A172 (cell line): ENCODE measurements at regions not wholly inside any gene's neighbourhood (a gene's known extent, or its start where the extent isn't known, plus 50 kb on each side); places are given as distances from the start of the nearest gene placed in this dataset.
A peak's percentile ranks its signal among the peaks of the same experiment; 100 is the strongest.

Source experiments
- DNase-seq: peaks from one replicate; pipeline ENCODE4 v3.0.0-alpha.2; 2015; ENCODE audit warnings: low spot score

DNA sequence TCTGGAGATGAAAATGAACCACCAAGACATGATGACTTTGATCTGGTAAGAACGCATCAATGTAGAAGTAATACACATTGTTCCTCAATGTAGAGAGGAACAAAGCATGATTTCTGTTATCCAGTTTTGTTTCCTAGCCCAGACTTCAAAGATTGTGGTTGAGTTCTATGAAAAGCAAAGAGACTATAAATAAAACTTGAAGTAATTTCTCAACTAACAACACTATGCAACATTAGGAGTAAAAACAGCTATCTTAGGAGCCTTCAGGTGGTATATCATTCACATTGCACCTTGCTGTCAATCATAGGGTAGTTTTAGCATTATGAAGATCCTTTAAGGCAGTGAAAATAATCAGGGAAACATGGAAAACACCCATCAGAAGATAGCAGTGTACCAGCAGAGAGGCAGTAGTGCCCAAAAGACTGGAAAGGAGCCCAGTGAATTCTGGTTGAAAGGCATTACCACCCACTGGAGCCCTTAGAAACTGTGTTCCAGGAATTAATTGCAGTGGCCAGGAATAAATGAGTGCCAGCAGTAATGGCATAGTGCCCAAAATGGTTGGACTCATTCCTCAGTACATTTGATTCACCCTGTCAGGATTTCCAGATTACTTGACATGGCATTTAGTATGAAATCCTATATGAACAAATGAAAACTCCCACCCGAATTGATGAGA is 300.7 kb upstream of the CXXC4 start:
- no peak for DNase-seq

DNA sequence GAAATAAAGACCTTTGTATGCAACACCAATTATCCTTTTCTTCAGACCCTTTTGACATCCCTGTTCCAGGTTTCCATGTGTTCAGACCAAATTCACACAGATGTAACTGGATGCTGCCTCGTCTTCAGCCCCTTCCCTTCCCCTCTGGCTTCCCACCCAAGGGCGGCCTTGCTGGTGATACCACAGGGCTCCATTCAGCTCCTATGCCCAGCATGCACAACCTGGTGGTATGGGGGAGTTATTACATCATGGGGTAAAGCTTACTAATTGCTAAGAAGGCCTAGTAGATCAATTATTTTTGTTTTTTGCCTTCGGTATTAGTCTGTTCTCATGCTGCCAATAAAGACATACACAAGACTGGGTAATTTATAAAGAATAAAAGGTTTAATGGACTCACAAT is 317.0 kb upstream of the CXXC4 start:
- DNase-seq, result no peak

DNA sequence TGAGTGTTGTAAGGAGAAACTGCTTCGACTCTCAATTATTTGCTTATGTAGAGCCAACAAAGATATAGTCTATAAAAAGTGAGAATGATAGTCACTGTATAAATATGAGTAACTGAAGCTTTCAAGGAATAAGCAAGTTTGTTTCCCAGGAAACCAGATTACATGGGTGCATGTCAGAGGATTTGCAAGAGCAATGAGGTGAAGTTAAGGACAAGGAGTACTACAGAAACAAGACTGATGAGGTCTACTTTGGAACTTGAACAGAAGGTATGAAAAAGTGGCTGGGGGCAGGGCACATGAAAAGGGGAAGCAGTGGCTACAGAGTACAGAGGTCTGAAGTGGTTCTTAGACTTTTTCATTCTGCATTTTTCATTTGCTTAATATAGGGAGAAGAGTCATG is 321.0 kb upstream of the CXXC4 start:
- no peak for DNase-seq

DNA sequence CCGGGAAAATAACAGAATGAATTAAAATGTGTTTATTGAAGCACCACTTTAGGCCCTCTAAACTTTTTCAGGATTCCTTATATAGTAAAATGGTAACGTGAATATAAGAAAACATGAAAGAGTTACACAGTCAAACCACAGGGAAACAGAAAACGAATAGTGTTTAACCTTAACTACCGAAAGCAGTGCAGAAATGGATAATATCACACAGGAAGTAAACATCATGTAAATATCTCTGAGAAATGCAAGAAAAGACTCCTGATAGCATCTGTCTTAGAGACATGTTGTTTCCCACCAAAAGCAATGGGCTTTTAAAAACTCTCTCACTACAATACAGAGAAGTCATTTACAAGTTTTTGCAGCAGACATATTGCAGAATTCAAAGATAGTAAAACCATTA is 323.9 kb upstream of the CXXC4 start:
- DNase-seq, result no peak

DNA sequence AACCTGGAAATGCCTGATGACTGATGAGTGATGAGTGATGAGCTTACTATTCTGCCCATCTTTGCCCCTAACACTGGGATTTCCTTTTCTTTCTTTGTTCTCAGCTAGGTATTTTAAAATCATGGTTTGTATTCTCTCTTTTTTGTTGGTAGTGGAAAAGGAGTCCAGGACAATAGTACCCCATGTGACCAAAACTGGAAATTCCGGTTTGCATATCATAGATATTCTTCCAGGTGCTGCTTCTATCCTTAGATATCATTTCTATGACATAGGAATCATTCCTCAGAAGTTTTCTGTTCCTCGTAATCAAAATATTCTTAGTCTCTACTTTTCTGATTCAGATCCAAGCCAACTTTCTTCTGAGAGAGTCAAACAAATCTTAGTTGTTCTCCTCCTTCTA is 320.5 kb upstream of the TET2 start:
- DNase-seq, result no peak

DNA sequence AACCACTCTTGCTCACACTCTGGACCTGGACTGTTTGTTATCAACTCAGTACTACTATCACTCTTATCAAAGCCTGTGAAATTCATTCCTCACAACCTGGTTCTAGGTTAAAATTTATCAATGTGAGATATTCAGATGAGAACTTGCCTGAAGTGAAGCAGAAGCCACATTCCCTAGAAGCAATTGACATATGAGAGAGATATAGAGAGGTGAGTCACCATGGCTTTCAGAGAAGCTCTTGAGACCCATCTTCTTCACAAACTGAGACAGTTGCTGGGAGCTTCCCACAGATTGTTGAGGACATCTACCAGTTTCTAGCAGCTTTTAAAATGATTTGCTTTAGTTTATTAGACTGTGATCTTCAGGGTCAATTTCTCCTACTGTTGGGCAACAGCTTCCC is 316.9 kb upstream of the TET2 start:
- DNase-seq, result no peak

DNA sequence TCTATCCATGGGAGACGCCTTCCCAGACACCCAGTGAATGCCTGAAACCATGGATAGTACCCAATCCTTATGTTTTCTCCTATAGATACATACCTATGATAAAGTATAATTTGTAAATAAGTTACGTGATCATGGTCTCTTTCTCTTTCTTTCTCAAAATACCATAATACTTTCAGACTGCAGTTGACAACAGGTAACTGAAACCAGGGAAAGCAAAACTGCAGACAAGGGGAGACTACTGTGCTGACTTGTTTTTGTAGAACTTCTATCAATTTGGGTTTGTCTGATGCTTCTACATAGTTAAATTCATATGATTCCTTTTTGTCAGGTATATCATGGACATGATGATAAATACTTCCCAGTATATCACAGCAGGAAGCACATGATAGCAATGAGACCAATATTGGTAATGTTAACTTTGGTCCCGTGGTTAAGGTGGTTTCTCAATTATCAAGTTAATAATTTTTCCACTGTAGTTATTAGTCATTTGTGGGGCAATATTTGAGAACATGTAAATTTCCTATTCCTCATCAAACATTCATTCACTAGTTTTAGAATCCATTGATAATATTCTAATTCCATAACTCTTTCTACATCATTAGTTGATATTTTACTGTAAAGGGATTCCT is 298.0 kb upstream of the TET2 start:
- DNase-seq, result no peak

DNA sequence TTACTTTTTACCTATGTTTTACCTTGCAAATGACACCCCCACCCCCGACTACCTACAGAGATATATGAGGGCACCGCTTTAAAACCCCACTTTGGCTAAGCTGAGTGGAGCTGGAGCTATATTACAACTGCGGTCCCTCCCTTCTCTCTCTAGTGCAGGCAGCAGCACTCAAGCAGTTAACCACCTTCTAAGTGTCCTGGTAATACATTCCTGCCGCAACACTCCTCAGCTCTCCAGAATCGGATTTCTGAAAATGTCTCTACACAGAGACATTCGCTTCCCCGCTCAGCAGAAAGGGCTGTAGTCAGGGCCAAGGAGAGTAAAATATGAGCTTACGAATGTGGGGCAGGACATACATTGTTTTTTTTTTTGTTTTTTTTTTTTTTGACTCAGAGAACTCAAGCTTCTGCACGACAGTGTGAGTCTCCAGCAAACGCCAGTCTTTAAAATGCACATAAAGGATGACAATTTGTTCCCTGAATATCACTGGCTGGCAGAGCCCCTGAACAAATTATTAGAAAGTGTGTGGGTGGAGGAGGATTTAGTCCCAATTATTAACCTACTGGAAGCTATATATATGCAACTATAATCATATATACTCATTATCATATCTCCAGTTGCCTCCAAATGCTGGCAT is 287.0 kb upstream of the TET2 start:
- no peak for DNase-seq

DNA sequence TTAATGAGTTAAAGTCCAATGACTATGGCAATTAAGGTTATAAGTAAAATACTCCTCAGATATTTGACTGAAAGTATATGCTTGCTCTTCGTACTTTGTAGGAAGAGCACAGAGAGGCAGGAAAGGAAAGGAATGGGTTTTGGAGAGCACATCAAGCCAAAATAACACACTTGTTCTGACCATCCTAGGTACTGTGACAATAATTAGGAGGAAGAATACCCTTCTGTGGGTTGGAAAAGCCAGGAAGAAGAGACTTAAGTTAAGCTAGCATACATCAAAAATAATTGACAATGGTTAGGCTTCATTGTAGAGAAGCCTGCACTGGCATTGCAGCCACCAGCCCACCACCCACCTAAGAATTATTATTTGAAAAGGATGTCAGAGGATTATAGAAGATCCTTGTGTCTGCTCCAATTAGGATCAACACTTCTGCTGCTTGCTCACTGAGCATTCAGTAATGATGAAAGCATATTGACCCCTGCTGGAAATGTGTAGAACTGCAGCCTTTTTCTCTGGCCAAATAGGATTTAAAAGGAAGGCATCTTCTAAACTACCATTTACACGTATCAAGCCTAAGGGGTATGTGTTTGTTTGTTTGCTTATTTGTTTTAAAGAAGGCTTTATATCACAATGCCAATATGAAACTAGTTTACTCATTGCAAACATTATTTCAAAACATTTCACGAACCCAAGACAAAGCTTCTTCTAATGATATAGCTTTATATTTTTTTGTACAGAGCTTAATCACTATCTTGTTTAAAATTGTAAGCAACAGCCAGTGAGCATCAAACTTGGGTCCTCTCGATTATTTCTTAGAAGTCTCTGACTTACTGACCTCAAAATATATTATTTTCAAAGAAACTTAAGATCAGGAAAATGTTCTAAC is 286.2 kb upstream of the TET2 start:
- peak; percentile 66 for DNase-seq

DNA sequence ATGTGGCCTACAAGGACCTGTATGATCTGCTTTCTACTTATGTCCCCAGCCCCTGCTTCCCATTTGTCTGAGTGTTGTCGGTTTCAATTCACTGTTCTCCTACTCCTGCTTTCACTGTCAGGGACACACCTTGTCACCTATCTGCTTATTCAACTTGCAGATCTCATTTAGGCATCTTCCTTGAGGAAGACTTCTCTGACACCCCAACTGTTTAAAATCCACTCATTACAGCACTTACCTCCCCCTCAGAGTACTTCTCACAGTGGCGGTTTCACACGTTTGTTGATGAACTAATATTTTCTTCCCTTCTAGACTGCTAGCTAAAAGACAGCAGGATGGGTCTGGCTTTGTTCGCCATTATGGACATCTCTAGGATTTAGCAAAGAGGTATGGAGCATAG is 279.9 kb upstream of the TET2 start:
- DNase-seq, result no peak

DNA sequence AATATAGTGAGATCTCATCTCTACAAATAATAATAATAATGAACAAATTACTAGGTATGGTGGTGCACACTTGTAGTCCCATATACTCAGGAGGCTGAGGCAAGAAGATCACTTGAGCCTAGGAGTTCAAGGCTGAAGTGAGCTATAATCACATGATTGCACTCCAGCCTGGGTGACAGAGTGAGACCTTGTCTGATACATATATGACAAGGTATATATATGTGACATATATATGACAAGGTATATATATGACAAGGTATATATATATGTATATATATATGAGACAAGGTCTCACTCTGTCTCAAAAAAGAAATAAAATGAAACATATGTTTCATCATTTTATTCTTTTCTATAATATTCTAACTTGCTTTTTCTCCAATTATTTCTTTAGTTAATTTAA is 278.1 kb upstream of the TET2 start:
- no peak for DNase-seq

DNA sequence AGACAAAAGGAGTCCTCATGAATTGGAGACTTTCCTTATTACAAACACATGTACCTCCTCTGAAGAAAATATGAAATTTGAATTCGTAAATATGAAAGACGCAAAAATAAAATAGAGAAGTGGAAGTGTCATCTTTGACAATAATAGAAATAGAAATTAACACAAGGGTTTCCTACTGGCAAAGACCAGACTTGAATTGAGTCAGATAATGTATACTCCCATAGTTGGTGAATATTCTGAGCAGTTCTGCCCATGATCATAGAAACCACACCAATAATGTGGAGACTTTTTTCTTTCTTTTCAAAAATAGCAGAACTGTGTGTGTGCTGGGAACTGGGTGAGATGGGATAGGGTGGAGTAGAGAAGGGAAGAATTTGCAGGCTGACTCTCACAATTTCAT is 277.7 kb upstream of the TET2 start:
- no peak for DNase-seq

DNA sequence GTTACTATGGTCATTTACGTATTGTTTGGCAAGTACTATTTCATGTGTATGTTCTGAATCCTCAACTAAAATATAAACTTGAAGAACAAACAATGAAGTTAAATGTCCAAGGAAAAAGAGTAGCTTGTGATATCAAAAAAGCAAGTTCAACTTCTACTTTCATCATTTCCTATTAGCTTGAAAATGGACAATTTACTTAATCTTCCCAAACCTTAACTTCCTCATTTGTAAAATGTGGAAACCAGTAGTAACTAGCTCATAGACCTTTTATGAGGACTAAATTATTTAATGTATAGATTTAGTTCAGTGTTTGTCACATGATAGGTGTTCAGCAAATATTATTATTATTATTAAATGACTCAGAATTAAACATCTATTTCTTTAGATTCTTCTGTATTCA is 276.8 kb upstream of the TET2 start:
- DNase-seq, result no peak

DNA sequence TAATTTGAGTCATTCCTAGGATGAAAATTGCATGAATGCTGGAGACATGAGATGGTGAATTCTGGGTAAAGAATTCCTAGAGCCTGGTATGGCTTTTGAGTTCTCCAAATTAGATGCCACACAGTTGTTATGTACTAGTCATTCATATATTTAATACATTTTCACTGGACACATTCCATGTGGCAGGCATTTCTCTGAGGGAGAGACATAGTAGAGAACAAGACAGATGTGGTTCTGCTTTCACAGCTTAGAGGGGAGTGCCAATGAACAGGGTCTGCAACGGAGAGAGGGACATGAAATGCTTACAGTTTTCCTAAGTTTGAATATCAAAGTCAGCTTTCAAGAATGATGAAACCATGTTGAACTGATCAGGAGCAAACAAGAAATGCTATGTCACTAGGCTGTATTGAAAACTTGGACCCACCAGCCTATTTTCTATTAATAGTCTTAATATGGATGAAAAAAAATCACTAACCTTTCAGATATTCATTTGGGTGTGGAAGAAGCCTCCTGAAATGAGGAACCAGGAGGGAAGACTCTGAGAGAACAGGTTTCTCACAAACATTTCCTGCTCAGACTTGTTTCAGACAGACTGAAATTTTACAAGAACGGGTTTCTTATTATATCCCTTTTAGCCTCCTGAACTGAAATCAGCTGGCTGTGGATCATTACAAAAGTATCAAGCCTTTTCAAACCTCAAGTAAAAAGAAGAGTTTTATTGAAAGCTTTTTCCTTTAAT is 276.0 kb upstream of the TET2 start:
- no peak for DNase-seq

DNA sequence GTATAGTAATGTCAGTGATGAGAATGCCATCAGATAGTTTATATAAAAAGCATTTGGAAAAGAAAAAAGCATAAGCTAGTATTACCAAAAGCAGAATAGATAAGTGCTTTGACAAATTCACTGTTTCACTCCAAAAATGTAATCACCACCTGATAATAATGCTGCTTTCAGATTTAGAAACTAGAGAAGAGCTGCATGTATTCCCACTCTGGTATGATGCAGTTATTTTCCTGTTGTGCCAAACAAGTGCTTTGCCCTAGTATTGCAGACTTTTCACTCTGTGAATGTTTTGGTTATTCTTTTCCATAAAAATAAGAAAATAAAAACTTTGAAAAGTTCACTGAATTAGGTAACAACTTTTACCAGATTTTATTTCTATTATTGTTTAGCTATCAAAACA is 267.7 kb upstream of the TET2 start:
- DNase-seq, result no peak

DNA sequence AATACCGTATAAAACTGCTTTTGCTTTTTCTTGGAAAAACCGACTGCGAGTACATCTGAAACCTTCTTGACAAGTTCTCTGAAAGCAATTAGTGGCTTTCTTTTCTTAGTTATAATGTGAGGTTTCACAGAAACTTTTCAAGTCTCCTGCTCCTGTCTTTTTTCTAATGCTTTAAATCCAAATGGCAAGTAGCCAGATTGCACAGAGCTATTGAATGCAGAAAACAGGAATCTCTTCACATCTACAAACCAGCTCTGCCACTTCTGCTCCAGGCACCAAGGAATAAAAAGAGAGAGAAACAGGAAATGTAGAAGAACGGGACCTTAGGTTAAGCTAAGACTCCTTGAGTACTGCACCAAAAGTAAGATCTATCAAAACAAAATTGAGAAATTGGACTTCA is 267.3 kb upstream of the TET2 start:
- no peak for DNase-seq

DNA sequence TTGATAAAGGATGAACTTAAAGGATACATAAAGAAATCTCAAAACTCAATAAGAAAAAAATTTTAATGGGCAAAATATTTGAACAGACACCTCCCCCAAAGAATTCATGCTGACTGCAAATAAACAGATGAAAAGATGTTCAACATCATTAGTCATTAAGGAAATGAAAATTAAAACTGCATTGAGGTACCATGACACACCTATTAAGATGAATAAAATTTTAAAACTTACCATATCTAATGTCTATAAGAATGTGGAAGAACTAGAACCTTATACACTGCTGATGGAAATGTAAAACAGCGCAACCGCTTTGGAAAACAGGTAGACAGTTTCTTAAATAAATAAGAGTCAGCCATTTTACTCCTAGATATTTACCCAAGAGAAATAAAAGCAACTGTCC is 266.8 kb upstream of the TET2 start:
- DNase-seq, result no peak

DNA sequence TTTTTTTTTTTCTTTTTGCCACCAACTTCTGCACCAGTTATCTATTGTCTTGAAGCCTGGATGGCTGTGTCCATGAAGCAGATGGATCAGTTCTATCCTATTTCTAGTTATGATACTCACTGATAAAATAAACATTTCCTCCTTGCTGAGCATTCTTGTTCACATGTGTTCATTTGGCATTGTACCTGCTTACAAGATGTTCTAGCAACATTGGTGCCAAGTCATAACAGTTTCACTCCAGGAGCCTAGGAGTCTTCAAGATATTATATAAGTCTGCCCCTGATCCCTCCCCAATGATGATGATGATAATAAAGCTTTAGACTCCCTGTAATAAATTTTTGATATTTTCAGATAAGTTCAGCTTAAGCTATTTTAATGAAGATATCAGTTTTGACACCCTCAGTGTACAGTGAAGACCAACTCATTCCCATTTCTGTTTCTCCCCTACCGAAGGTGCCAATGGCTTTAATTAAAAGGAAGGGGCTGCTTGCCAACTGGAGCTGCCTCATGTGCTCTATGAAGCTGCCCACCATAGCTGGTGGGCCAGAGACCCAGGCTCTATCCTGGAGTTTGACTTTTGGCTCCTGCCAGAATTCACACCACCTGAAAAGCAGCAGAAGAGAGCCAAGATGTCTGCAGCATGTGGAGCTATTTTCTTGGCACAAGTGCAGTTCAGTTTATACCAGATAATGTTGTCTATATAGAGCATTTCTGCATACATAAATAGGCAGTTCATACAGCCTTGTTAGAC is 265.4 kb upstream of the TET2 start:
- DNase-seq, result no peak

DNA sequence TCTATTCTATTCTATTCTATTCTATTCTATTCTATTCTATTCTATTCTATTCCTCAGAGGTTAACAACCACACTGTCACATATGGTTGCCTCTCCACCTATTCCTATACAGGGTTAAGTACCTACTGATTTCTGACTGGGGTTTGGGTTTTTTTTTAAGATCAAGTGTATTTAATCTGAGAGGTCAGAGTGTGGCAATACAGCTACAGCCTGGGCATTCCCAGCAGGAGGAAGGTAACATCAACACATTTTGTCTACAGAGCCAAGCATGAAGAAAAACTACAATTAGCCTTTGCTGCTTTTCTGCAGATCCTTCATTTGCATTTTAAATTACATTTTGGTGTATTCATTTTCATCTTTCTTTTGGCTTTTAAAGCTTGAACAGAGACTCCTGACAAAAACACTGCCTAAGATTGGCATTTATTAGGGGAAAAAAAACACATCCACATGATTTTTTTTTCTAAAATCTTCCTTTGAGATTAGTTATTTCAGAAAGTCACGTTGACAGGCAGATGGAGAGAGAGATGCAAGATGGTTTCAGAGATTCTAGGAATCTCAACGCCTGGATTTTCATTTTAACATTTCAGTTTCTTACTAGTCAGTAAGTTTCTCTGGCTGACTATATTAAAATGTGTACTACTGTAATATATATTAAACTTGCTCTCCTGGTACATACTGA is 255.9 kb upstream of the TET2 start:
- no peak for DNase-seq
